ENCODE measurements at regions not wholly inside any gene's neighbourhood (a gene's known extent, or its start where the extent isn't known, plus 50 kb on each side); places are given as distances from the start of the nearest gene placed in this dataset.
A peak's percentile ranks its signal among the peaks of the same experiment; 100 is the strongest.

DNA sequence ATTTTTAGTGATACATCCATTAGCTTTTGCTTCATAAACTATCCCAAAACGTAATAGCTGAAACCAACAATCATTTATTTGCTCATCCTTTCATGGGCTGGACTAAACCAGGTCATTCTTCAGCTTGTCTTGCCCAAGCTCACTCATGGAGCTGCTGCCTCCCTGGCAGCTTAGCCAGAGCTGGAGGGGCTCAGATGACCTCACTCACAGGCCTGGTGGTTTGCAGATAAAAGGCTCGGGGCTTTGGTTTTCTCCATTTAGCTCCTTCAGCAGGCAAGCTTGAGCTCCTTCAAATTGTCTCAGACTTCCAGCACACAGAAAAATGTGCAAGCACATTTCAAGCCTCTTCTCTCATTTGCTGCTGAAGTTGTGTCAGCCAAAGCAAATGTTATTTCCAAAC, 139.1 kb downstream of the BTBD3 start:
- Histone ChIP-seq H3K4me3 (ENCODE audit: control insufficient read depth in 1 of 7, extremely low read depth in 1 of 7, insufficient read depth in 4 of 7, low read depth in 2 of 7, low read length in 6 of 7) (no peak overlapping the region), H3K4me1 (ENCODE audit: control extremely low read depth in 1 of 4, control insufficient read depth in 4 of 4, insufficient read depth in 4 of 4, low read length in 3 of 4) (peaks cover 9 to 46% (median 31%) of the 10 kb centered on the region in 4 experiments), H3K27me3 (replicated peaks in 2 of 5; ENCODE audit: control insufficient read depth in 4 of 5, insufficient read depth in 5 of 5, low read length in 4 of 5) (no peaks in the 10 kb centered on the region), H3K27ac (ENCODE audit: insufficient read depth in 1 of 2, low read depth in 1 of 2, low read length in 2 of 2, poor library complexity in 1 of 2, severe bottlenecking in 2 of 2) (no peak overlapping the region), H3K9me3 (ENCODE audit: control extremely low read depth in 1 of 5, control insufficient read depth in 4 of 5, insufficient read depth in 2 of 5, low read depth in 1 of 5, low read length in 4 of 5) (peaks cover 0 to 6% (median 0%) of the 10 kb centered on the region in 5 experiments), H3K36me3 (ENCODE audit: control insufficient read depth in 4 of 4, insufficient read depth in 4 of 4, low read length in 3 of 4) (no peaks in the 10 kb centered on the region)
- ChIA-PET CTCF (interaction anchor here (1.0 to 1.4 kb wide), 2 partner anchors 10 to 44 kb away, joined by 5 to 7 read pairs; no protein-coding TSS in a partner anchor), POLR2A (interaction anchor here (0.6 kb wide), 1 partner anchor 61 kb away, joined by 5 read pairs; no protein-coding TSS in a partner anchor)
- DNase-seq = peak in 2 of 3 donors; percentile 19 to 38
- 75% methylated on average over 2 of the region's 2 CpGs for WGBS (ENCODE audit: insufficient coverage)

DNA sequence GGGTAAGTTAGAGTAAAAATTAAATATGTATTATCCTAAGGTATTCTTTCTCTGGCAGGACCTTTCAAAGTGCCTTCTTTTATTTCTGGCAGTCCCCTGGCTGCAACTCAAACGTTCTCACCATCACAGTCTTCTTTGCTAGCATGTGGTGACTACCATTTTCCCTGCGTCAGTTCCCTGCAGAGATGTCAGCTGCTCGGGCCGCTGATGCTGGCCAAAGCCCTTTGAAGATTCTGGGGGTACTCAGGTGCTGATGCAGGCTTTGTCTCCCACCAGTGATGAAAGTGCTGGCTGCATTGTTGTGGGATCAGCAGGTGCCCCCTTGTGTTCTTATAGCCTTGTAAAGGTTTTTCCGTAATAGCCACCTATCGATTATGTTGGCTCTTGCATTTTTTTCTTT, 140.1 kb downstream of the BTBD3 start:
- Histone ChIP-seq H3K36me3 (ENCODE audit: control insufficient read depth in 4 of 4, insufficient read depth in 4 of 4, low read length in 3 of 4) (no peaks in the 10 kb centered on the region), H3K27ac (ENCODE audit: insufficient read depth in 1 of 2, low read depth in 1 of 2, low read length in 2 of 2, poor library complexity in 1 of 2, severe bottlenecking in 2 of 2) (no peak overlapping the region), H3K4me1 (ENCODE audit: control extremely low read depth in 1 of 4, control insufficient read depth in 4 of 4, insufficient read depth in 4 of 4, low read length in 3 of 4) (peaks cover 9 to 37% (median 25%) of the 10 kb centered on the region in 4 experiments), H3K4me3 (ENCODE audit: control insufficient read depth in 1 of 7, extremely low read depth in 1 of 7, insufficient read depth in 4 of 7, low read depth in 2 of 7, low read length in 6 of 7) (no peak overlapping the region), H3K9me3 (ENCODE audit: control extremely low read depth in 1 of 5, control insufficient read depth in 4 of 5, insufficient read depth in 2 of 5, low read depth in 1 of 5, low read length in 4 of 5) (peaks cover 0 to 6% (median 0%) of the 10 kb centered on the region in 5 experiments), H3K27me3 (replicated peaks in 2 of 5; ENCODE audit: control insufficient read depth in 4 of 5, insufficient read depth in 5 of 5, low read length in 4 of 5) (no peaks in the 10 kb centered on the region)
- ChIA-PET POLR2A (interaction anchor here (0.6 kb wide), 1 partner anchor 37 kb away, joined by 3 read pairs; no protein-coding TSS in a partner anchor), CTCF (interaction anchor here (0.5 kb wide), 1 partner anchor 155 kb away, joined by 4 read pairs; no protein-coding TSS in a partner anchor)
- 96% methylated on average over 6 of the region's 6 CpGs for WGBS (ENCODE audit: insufficient coverage)
- no peak for DNase-seq

- peaks cover 9 to 32% (median 21%) of the 10 kb centered on the region in 4 experiments for H3K4me1 ChIP-seq (ENCODE audit: control extremely low read depth in 1 of 4, control insufficient read depth in 4 of 4, insufficient read depth in 4 of 4, low read length in 3 of 4)
- POLR2A ChIA-PET = interaction anchor here (0.6 kb wide), 1 partner anchor 37 kb away, joined by 3 read pairs; no protein-coding TSS in a partner anchor
Observed at GRCh38 chr20:12058216-12058615, 140.5 kb downstream of the BTBD3 start.

GRCh38 chr20:12061466-12061865, 143.8 kb downstream of the BTBD3 start:
- H3K9me3 ChIP-seq (ENCODE audit: control extremely low read depth in 1 of 5, control insufficient read depth in 4 of 5, insufficient read depth in 2 of 5, low read depth in 1 of 5, low read length in 4 of 5) = peaks cover 1 to 18% (median 10%) of the 10 kb centered on the region in 5 experiments
- H3K27me3 ChIP-seq (replicated peaks in 2 of 5; ENCODE audit: control insufficient read depth in 4 of 5, insufficient read depth in 5 of 5, low read length in 4 of 5) = no peaks in the 10 kb centered on the region
- ChIA-PET POLR2A (no interaction called here), CTCF (interaction anchor here (0.6 to 1.5 kb wide), 2 partner anchors 49 to 1485 kb away, joined by 4 read pairs; no protein-coding TSS in a partner anchor)
- DNase-seq = no peak
- peaks cover 4 to 9% (median 6%) of the 10 kb centered on the region in 4 experiments for H3K4me1 ChIP-seq (ENCODE audit: control extremely low read depth in 1 of 4, control insufficient read depth in 4 of 4, insufficient read depth in 4 of 4, low read length in 3 of 4)
- 56% methylated on average over 1 of the region's 1 CpG for WGBS (ENCODE audit: insufficient coverage)
- H3K27ac ChIP-seq (ENCODE audit: insufficient read depth in 1 of 2, low read depth in 1 of 2, low read length in 2 of 2, poor library complexity in 1 of 2, severe bottlenecking in 2 of 2) = no peak overlapping the region
- no peaks in the 10 kb centered on the region for H3K36me3 ChIP-seq (ENCODE audit: control insufficient read depth in 4 of 4, insufficient read depth in 4 of 4, low read length in 3 of 4)
- H3K4me3 ChIP-seq (ENCODE audit: control insufficient read depth in 1 of 7, extremely low read depth in 1 of 7, insufficient read depth in 4 of 7, low read depth in 2 of 7, low read length in 6 of 7) = no peak overlapping the region

More at GRCh38 chr20:12058216-12058615, 140.5 kb downstream of the BTBD3 start:
- Histone ChIP-seq H3K4me3 (ENCODE audit: control insufficient read depth in 1 of 7, extremely low read depth in 1 of 7, insufficient read depth in 4 of 7, low read depth in 2 of 7, low read length in 6 of 7) (no peak overlapping the region), H3K36me3 (ENCODE audit: control insufficient read depth in 4 of 4, insufficient read depth in 4 of 4, low read length in 3 of 4) (no peaks in the 10 kb centered on the region), H3K27ac (ENCODE audit: insufficient read depth in 1 of 2, low read depth in 1 of 2, low read length in 2 of 2, poor library complexity in 1 of 2, severe bottlenecking in 2 of 2) (no peak overlapping the region), H3K9me3 (ENCODE audit: control extremely low read depth in 1 of 5, control insufficient read depth in 4 of 5, insufficient read depth in 2 of 5, low read depth in 1 of 5, low read length in 4 of 5) (peaks cover 0 to 6% (median 0%) of the 10 kb centered on the region in 5 experiments), H3K27me3 (replicated peaks in 2 of 5; ENCODE audit: control insufficient read depth in 4 of 5, insufficient read depth in 5 of 5, low read length in 4 of 5) (no peaks in the 10 kb centered on the region)
- DNase-seq = no peak
- WGBS (ENCODE audit: insufficient coverage) = 100% methylated on average over 2 of the region's 4 CpGs
- CTCF ChIA-PET = interaction anchor here (0.5 kb wide), 1 partner anchor 155 kb away, joined by 4 read pairs; no protein-coding TSS in a partner anchor

- H3K36me3 ChIP-seq (ENCODE audit: control insufficient read depth in 4 of 4, insufficient read depth in 4 of 4, low read length in 3 of 4) = no peaks in the 10 kb centered on the region
- WGBS (ENCODE audit: insufficient coverage) = 100% methylated on average over 1 of the region's 1 CpG
- DNase-seq = no peak
Observed at GRCh38 chr20:12063106-12063684, 145.5 kb downstream of the BTBD3 start.

GRCh38 chr20:12064540-12064939, 146.8 kb downstream of the BTBD3 start:
- CTCF ChIA-PET = interaction anchor here (0.7 to 1.4 kb wide), 4 partner anchors 9 to 148 kb away, joined by 3 read pairs; no protein-coding TSS in a partner anchor
- Histone ChIP-seq H3K9me3 (ENCODE audit: control extremely low read depth in 1 of 5, control insufficient read depth in 4 of 5, insufficient read depth in 2 of 5, low read depth in 1 of 5, low read length in 4 of 5) (peaks cover 1 to 18% (median 10%) of the 10 kb centered on the region in 5 experiments), H3K4me1 (ENCODE audit: control extremely low read depth in 1 of 4, control insufficient read depth in 4 of 4, insufficient read depth in 4 of 4, low read length in 3 of 4) (no peaks in the 10 kb centered on the region), H3K4me3 (ENCODE audit: control insufficient read depth in 1 of 7, extremely low read depth in 1 of 7, insufficient read depth in 4 of 7, low read depth in 2 of 7, low read length in 6 of 7) (no peak overlapping the region), H3K27me3 (replicated peaks in 2 of 5; ENCODE audit: control insufficient read depth in 4 of 5, insufficient read depth in 5 of 5, low read length in 4 of 5) (no peaks in the 10 kb centered on the region), H3K36me3 (ENCODE audit: control insufficient read depth in 4 of 4, insufficient read depth in 4 of 4, low read length in 3 of 4) (no peaks in the 10 kb centered on the region), H3K27ac (ENCODE audit: insufficient read depth in 1 of 2, low read depth in 1 of 2, low read length in 2 of 2, poor library complexity in 1 of 2, severe bottlenecking in 2 of 2) (no peak overlapping the region)
- POLR2A ChIA-PET = no interaction called here
- no peak for DNase-seq
- WGBS (ENCODE audit: insufficient coverage) = 100% methylated on average over 4 of the region's 5 CpGs

More at GRCh38 chr20:12063106-12063684, 145.5 kb downstream of the BTBD3 start:
- CTCF ChIA-PET = interaction anchor here (1.3 kb wide), 1 partner anchor 27 kb away, joined by 3 read pairs; no protein-coding TSS in a partner anchor
- Histone ChIP-seq H3K9me3 (ENCODE audit: control extremely low read depth in 1 of 5, control insufficient read depth in 4 of 5, insufficient read depth in 2 of 5, low read depth in 1 of 5, low read length in 4 of 5) (peaks cover 1 to 18% (median 10%) of the 10 kb centered on the region in 5 experiments), H3K4me1 (ENCODE audit: control extremely low read depth in 1 of 4, control insufficient read depth in 4 of 4, insufficient read depth in 4 of 4, low read length in 3 of 4) (no peaks in the 10 kb centered on the region), H3K27ac (ENCODE audit: insufficient read depth in 1 of 2, low read depth in 1 of 2, low read length in 2 of 2, poor library complexity in 1 of 2, severe bottlenecking in 2 of 2) (no peak overlapping the region), H3K27me3 (replicated peaks in 2 of 5; ENCODE audit: control insufficient read depth in 4 of 5, insufficient read depth in 5 of 5, low read length in 4 of 5) (no peaks in the 10 kb centered on the region), H3K4me3 (ENCODE audit: control insufficient read depth in 1 of 7, extremely low read depth in 1 of 7, insufficient read depth in 4 of 7, low read depth in 2 of 7, low read length in 6 of 7) (no peak overlapping the region)
- POLR2A ChIA-PET = no interaction called here

DNA sequence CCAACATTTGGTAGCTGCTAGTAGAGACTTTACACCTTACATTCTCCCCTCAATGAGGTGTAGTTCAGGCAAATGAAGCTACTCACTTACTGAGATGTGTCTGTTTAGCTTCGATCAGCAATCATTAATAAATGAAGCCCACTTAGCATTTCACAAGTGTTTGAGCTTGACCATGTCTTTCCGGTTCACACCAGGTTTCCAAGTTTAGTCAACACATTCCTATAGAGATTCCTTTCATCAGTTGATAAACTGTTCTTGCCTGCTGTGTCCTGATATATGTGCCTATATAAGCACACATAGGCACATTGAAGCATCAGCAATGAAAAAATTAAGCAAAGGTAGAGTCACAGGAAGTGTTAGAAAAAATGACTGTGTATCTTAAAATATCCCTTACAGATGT, 150.0 kb downstream of the BTBD3 start:
- DNase-seq = no peak
- H3K4me1 ChIP-seq (ENCODE audit: control extremely low read depth in 1 of 4, control insufficient read depth in 4 of 4, insufficient read depth in 4 of 4, low read length in 3 of 4) = no peaks in the 10 kb centered on the region
- no peak overlapping the region for H3K4me3 ChIP-seq (ENCODE audit: control insufficient read depth in 1 of 7, extremely low read depth in 1 of 7, insufficient read depth in 4 of 7, low read depth in 2 of 7, low read length in 6 of 7)
- H3K27me3 ChIP-seq (replicated peaks in 2 of 5; ENCODE audit: control insufficient read depth in 4 of 5, insufficient read depth in 5 of 5, low read length in 4 of 5) = no peaks in the 10 kb centered on the region
- WGBS (ENCODE audit: insufficient coverage) = 82% methylated on average over 2 of the region's 2 CpGs
- H3K9me3 ChIP-seq (ENCODE audit: control extremely low read depth in 1 of 5, control insufficient read depth in 4 of 5, insufficient read depth in 2 of 5, low read depth in 1 of 5, low read length in 4 of 5) = peaks cover 0 to 18% (median 10%) of the 10 kb centered on the region in 5 experiments
- ChIA-PET CTCF (interaction anchor here (1.1 to 2.6 kb wide), 2 partner anchors 11 to 56 kb away, joined by 4 to 7 read pairs; no protein-coding TSS in a partner anchor), POLR2A (no interaction called here)
- H3K27ac ChIP-seq (ENCODE audit: insufficient read depth in 1 of 2, low read depth in 1 of 2, low read length in 2 of 2, poor library complexity in 1 of 2, severe bottlenecking in 2 of 2) = no peak overlapping the region
- H3K36me3 ChIP-seq (ENCODE audit: control insufficient read depth in 4 of 4, insufficient read depth in 4 of 4, low read length in 3 of 4) = no peaks in the 10 kb centered on the region
